ENCODE measurements at regions not wholly inside any gene's neighbourhood (a gene's known extent, or its start where the extent isn't known, plus 50 kb on each side); places are given as distances from the start of the nearest gene placed in this dataset.
A peak's percentile ranks its signal among the peaks of the same experiment; 100 is the strongest.

DNA sequence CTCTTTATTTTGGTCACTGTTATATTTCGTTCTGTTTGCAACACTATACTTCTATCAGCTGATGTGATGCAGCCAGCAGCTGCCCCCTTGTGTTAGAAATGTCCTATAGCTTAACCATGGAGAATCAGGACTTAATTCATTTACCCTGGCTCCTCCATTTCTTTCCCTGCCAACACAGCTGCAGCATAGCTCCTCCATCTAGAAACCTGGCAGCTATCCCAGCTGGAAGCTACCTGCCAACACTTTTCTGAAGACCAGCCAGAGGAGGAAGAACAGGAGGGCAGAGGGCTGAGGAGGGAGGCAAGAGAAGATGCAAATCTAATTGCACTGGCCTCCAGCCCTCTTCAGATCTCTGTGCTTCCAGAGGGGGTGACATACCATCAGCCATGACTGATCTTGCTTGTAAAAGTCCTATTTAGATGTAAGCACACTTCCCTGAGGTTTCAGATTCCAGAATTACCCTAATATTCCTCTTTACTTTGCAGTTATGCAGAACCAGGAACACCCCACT lies 156.8 kb upstream of the TMEM260 start:
- Histone ChIP-seq H2AK9ac (replicated peaks; ENCODE audit: low read depth, low read length, poor library complexity) (no peak overlapping the region), H3K9ac (ENCODE audit: low read depth, low read length) (no peak overlapping the region), H3K79me1 (ENCODE audit: low read depth in 1 of 2, low read length in 2 of 2) (no peaks in the 10 kb centered on the region), H3K56ac (ENCODE audit: extremely low read depth, insufficient read depth, low read length) (no peak overlapping the region), H3K4ac (ENCODE audit: low read depth, low read length) (no peak overlapping the region), H3K9me1 (ENCODE audit: insufficient read depth, low read length) (no peaks in the 10 kb centered on the region), H2BK5ac (ENCODE audit: low read depth, low read length, poor library complexity, severe bottlenecking) (no peak overlapping the region), H2AK5ac (ENCODE audit: low read depth, low read length) (no peak overlapping the region), H3K9me3 (ENCODE audit: control insufficient read depth, insufficient read depth, low read length) (0 out of 2 replicates have a peak, but pooled peaks cover 2% of the 10 kb centered on the region), H3K4me2 (ENCODE audit: low read depth, low read length) (no peak overlapping the region), H2BK15ac (ENCODE audit: low read depth, low read length) (no peak overlapping the region), H3K4me1 (ENCODE audit: control insufficient read depth, insufficient read depth, low read length) (peaks cover 10% of the 10 kb centered on the region; the same call in 1 of the 2 replicates), H3K4me3 (ENCODE audit: insufficient read depth, low read depth, low read length) (no peak overlapping the region), H3K36me3 (ENCODE audit: control insufficient read depth, insufficient read depth, low read length) (no peaks in the 10 kb centered on the region), H3K27me3 (ENCODE audit: control insufficient read depth, insufficient read depth, low read length) (peaks cover 22% of the 10 kb centered on the region), H3K18ac (ENCODE audit: low read depth, low read length) (no peak overlapping the region), H2AFZ (replicated peaks; ENCODE audit: low read length, poor library complexity) (no peak overlapping the region), H4K8ac (ENCODE audit: low read depth in 2 of 2, low read length in 2 of 2) (no peak overlapping the region), H2BK120ac (ENCODE audit: low read depth, low read length) (no peak overlapping the region), H3K23ac (ENCODE audit: low read depth, low read length) (no peak overlapping the region), H4K5ac (ENCODE audit: low read depth, low read length) (no peak overlapping the region), H4K20me1 (ENCODE audit: insufficient read depth, low read length) (no peaks in the 10 kb centered on the region), H4K91ac (ENCODE audit: insufficient read depth, low read depth, low read length) (no peak overlapping the region), H3K14ac (replicated peaks; ENCODE audit: low read depth, low read length) (no peak overlapping the region), H3K27ac (ENCODE audit: insufficient read depth, low read length) (no peak overlapping the region), H2BK20ac (ENCODE audit: low read depth, low read length) (no peak overlapping the region)
- no CpG with 5 or more reads among the region's 1 CpG for WGBS, 2 experiments (ENCODE audit: extremely low coverage in 2 of 2, insufficient read length in 1 of 2)
- BruUV-seq (replicated peaks): no TSS peak
- in situ Hi-C loops (cut with MboI; ENCODE audit: low sequenced_read_pairs): no loop called here
- TF ChIP-seq BHLHE40 (IDR thresholded peaks at IDR 0.05; ENCODE audit: low read depth, low read length) (no peak), NFE2L2 (IDR thresholded peaks at IDR 0.05; ENCODE audit: low read depth, low read length) (no peak), SMC3 (IDR thresholded peaks at IDR 0.05; ENCODE audit: low read depth, low read length) (peak; percentile 77), CHD1 (IDR thresholded peaks at IDR 0.05; ENCODE audit: low read depth, low read length) (no peak), RAD21 (IDR thresholded peaks at IDR 0.05; ENCODE audit: low read length) (peak; percentile 85), CEBPB (IDR thresholded peaks at IDR 0.05; ENCODE audit: low read depth, low read length) (0 out of 2 replicates have a peak, but pooled peaks have one; percentile 38), MAZ (IDR thresholded peaks at IDR 0.05; ENCODE audit: borderline replicate concordance, low read depth, low read length) (no peak), FOS (IDR thresholded peaks at IDR 0.05; ENCODE audit: low read depth, low read length) (no peak)
- TF ChIP-seq, protein P1, sequence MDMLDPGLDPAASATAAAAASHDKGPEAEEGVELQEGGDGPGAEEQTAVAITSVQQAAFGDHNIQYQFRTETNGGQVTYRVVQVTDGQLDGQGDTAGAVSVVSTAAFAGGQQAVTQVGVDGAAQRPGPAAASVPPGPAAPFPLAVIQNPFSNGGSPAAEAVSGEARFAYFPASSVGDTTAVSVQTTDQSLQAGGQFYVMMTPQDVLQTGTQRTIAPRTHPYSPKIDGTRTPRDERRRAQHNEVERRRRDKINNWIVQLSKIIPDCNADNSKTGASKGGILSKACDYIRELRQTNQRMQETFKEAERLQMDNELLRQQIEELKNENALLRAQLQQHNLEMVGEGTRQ (IDR thresholded peaks at IDR 0.05; ENCODE audit: low read depth, low read length): peak; percentile 27; the same call in 1 of the 2 replicates
- TF ChIP-seq, protein P2, sequence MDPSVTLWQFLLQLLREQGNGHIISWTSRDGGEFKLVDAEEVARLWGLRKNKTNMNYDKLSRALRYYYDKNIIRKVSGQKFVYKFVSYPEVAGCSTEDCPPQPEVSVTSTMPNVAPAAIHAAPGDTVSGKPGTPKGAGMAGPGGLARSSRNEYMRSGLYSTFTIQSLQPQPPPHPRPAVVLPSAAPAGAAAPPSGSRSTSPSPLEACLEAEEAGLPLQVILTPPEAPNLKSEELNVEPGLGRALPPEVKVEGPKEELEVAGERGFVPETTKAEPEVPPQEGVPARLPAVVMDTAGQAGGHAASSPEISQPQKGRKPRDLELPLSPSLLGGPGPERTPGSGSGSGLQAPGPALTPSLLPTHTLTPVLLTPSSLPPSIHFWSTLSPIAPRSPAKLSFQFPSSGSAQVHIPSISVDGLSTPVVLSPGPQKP (IDR thresholded peaks at IDR 0.05; ENCODE audit: borderline replicate concordance, low read depth, low read length): no peak
- TF ChIP-seq, protein P3, sequence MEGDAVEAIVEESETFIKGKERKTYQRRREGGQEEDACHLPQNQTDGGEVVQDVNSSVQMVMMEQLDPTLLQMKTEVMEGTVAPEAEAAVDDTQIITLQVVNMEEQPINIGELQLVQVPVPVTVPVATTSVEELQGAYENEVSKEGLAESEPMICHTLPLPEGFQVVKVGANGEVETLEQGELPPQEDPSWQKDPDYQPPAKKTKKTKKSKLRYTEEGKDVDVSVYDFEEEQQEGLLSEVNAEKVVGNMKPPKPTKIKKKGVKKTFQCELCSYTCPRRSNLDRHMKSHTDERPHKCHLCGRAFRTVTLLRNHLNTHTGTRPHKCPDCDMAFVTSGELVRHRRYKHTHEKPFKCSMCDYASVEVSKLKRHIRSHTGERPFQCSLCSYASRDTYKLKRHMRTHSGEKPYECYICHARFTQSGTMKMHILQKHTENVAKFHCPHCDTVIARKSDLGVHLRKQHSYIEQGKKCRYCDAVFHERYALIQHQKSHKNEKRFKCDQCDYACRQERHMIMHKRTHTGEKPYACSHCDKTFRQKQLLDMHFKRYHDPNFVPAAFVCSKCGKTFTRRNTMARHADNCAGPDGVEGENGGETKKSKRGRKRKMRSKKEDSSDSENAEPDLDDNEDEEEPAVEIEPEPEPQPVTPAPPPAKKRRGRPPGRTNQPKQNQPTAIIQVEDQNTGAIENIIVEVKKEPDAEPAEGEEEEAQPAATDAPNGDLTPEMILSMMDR (conservative IDR thresholded peaks at IDR 0.05; ENCODE audit: low read depth, low read length): peak; percentile 89
- CTCF ChIA-PET: interaction anchor here (0.6 to 1.8 kb wide), 9 partner anchors 16 to 692 kb away, joined by 3 to 14 read pairs (median 4); no protein-coding TSS in a partner anchor
- POLR2A ChIA-PET (ENCODE audit: unreplicated experiment): no interaction called here
- dilution Hi-C loops (cut with HindIII; ENCODE audit: low sequenced_read_pairs, unreplicated experiment): no loop called here
- intact Hi-C loops (cut with micrococcal nuclease): loop anchor here (1.0 to 10.0 kb wide), 5 partner anchors 82 to 715 kb away; partner anchors contain the start of gene PELI2
- ATAC-seq (ENCODE audit: low read depth): peak; percentile 92
- peak; percentile 79 for DNase-seq
